ENCODE measurements at regions not wholly inside any gene's neighbourhood (a gene's known extent, or its start where the extent isn't known, plus 50 kb on each side); places are given as distances from the start of the nearest gene placed in this dataset.

GRCh38 chrX:124257924-124258702 is 74.3 kb upstream of the TEX13D start:
- Histone ChIP-seq H3K4me3 (ENCODE audit: low read depth in 1 of 2, low read length in 2 of 2) (no peak overlapping the region), H4K20me1 (ENCODE audit: insufficient read depth, low read length) (no peaks in the 10 kb centered on the region), H3K9me3 (ENCODE audit: insufficient read depth, low read length, severe bottlenecking) (no peaks in the 10 kb centered on the region), H3K4me2 (ENCODE audit: insufficient read depth, low read length) (no peak overlapping the region), H3K9ac (ENCODE audit: low read depth, low read length) (no peak overlapping the region), H3K27ac (ENCODE audit: low read length) (no peak overlapping the region), H2AFZ (ENCODE audit: low read depth, low read length) (no peak overlapping the region), H3K36me3 (ENCODE audit: insufficient read depth, low read length) (no peaks in the 10 kb centered on the region), H3K27me3 (ENCODE audit: insufficient read depth, low read length, poor library complexity) (no peaks in the 10 kb centered on the region), H3K79me2 (ENCODE audit: insufficient read depth, low read length) (no peaks in the 10 kb centered on the region), H3K4me1 (ENCODE audit: insufficient read depth, low read length) (peaks cover under 1% of the 10 kb centered on the region)
- no peak for TF ChIP-seq EZH2 (IDR thresholded peaks at IDR 0.05; ENCODE audit: borderline replicate concordance, low read depth, low read length, severe bottlenecking)
- no peak for TF ChIP-seq CTCF (IDR thresholded peaks at IDR 0.05; ENCODE audit: borderline replicate concordance, extremely low read depth, low read length, poor library complexity, severe bottlenecking)
- ATAC-seq (ENCODE audit: insufficient read depth, low read depth) (no peak), DNase-seq (no peak)

GRCh38 chrX:124260845-124261244 is 71.6 kb upstream of the TEX13D start:
- Histone ChIP-seq H3K4me3 (ENCODE audit: low read depth in 1 of 2, low read length in 2 of 2) (no peak overlapping the region), H4K20me1 (ENCODE audit: insufficient read depth, low read length) (no peaks in the 10 kb centered on the region), H3K9ac (ENCODE audit: low read depth, low read length) (no peak overlapping the region), H3K27ac (ENCODE audit: low read length) (no peak overlapping the region), H3K36me3 (ENCODE audit: insufficient read depth, low read length) (no peaks in the 10 kb centered on the region), H3K9me3 (ENCODE audit: insufficient read depth, low read length, severe bottlenecking) (no peaks in the 10 kb centered on the region), H3K27me3 (ENCODE audit: insufficient read depth, low read length, poor library complexity) (no peaks in the 10 kb centered on the region), H3K4me1 (ENCODE audit: insufficient read depth, low read length) (peaks cover 9% of the 10 kb centered on the region), H3K79me2 (ENCODE audit: insufficient read depth, low read length) (no peaks in the 10 kb centered on the region), H2AFZ (ENCODE audit: low read depth, low read length) (no peak overlapping the region), H3K4me2 (ENCODE audit: insufficient read depth, low read length) (no peak overlapping the region)
- no peak for ATAC-seq (ENCODE audit: insufficient read depth, low read depth)
- no peak for TF ChIP-seq CTCF (IDR thresholded peaks at IDR 0.05; ENCODE audit: borderline replicate concordance, extremely low read depth, low read length, poor library complexity, severe bottlenecking)
- no peak for TF ChIP-seq EZH2 (IDR thresholded peaks at IDR 0.05; ENCODE audit: borderline replicate concordance, low read depth, low read length, severe bottlenecking)
- DNase-seq, result no peak

GRCh38 chrX:124263743-124264142 is 68.7 kb upstream of the TEX13D start:
- Histone ChIP-seq H2AFZ (ENCODE audit: low read depth, low read length) (no peak overlapping the region), H4K20me1 (ENCODE audit: insufficient read depth, low read length) (no peaks in the 10 kb centered on the region), H3K27ac (ENCODE audit: low read length) (no peak overlapping the region; the same call in 1 of the 2 replicates), H3K4me1 (ENCODE audit: insufficient read depth, low read length) (peaks cover 9% of the 10 kb centered on the region), H3K36me3 (ENCODE audit: insufficient read depth, low read length) (no peaks in the 10 kb centered on the region), H3K27me3 (ENCODE audit: insufficient read depth, low read length, poor library complexity) (no peaks in the 10 kb centered on the region), H3K9ac (ENCODE audit: low read depth, low read length) (no peak overlapping the region), H3K4me2 (ENCODE audit: insufficient read depth, low read length) (no peak overlapping the region), H3K79me2 (ENCODE audit: insufficient read depth, low read length) (no peaks in the 10 kb centered on the region), H3K9me3 (ENCODE audit: insufficient read depth, low read length, severe bottlenecking) (no peaks in the 10 kb centered on the region), H3K4me3 (ENCODE audit: low read depth in 1 of 2, low read length in 2 of 2) (no peak overlapping the region)
- DNase-seq (peak; percentile 38), ATAC-seq (ENCODE audit: insufficient read depth, low read depth) (peak; percentile 78)
- no peak for TF ChIP-seq CTCF (IDR thresholded peaks at IDR 0.05; ENCODE audit: borderline replicate concordance, extremely low read depth, low read length, poor library complexity, severe bottlenecking)
- TF ChIP-seq EZH2 (IDR thresholded peaks at IDR 0.05; ENCODE audit: borderline replicate concordance, low read depth, low read length, severe bottlenecking), result no peak
